Mesenchymal stem cell (in vitro differentiated cells and primary cell): ENCODE measurements at regions not wholly inside any gene's neighbourhood (a gene's known extent, or its start where the extent isn't known, plus 50 kb on each side); places are given as distances from the start of the nearest gene placed in this dataset.

Experiments
- DNase-seq: peaks from one replicate; pipeline ENCODE4 v3.0.0-alpha.2; 2013
- H2AFZ ChIP-seq: one replicate; pipeline ENCODE4 v1.6.1; 2013; ENCODE audit warnings: low read depth, mild to moderate bottlenecking, control low read depth, inconsistent platforms, low read length, moderate library complexity
- H2AK5ac ChIP-seq: 2 replicates; pipeline ENCODE4 v1.6.1; 2013; ENCODE audit warnings: low read length, moderate library complexity, mild to moderate bottlenecking, inconsistent platforms; ENCODE audit not compliant: severe bottlenecking
- H2BK120ac ChIP-seq: one replicate; pipeline ENCODE4 v1.6.1; 2013; ENCODE audit warnings: low read depth, mild to moderate bottlenecking, inconsistent platforms, low read length, moderate library complexity
- H2BK12ac ChIP-seq, 2 experiments: one replicate each; pipeline ENCODE4 v1.6.1; 2013; ENCODE audit warnings: inconsistent platforms in 2 of 2, low read length in 2 of 2, mild to moderate bottlenecking in 2 of 2, moderate library complexity in 2 of 2, control low read depth in 1 of 2
- H2BK15ac ChIP-seq: one replicate; pipeline ENCODE4 v1.6.1; 2013; ENCODE audit warnings: mild to moderate bottlenecking, low read depth, inconsistent platforms; ENCODE audit not compliant: poor library complexity, severe bottlenecking
- H2BK5ac ChIP-seq: 2 replicates; pipeline ENCODE4 v1.6.1; 2013; ENCODE audit warnings: low read depth, mild to moderate bottlenecking, low read length, control low read depth, inconsistent platforms; ENCODE audit not compliant: poor library complexity, severe bottlenecking
- H3K14ac ChIP-seq, 2 experiments: one replicate each; pipeline ENCODE4 v1.6.1; 2013; ENCODE audit warnings: inconsistent platforms in 2 of 2, low read length in 2 of 2, control low read depth in 1 of 2, mild to moderate bottlenecking in 1 of 2, moderate library complexity in 1 of 2
- H3K18ac ChIP-seq, 2 experiments: one replicate each; pipeline ENCODE4 v1.6.1; 2013; ENCODE audit warnings: inconsistent platforms in 2 of 2, low read length in 2 of 2, control low read depth in 1 of 2, low read depth in 1 of 2, mild to moderate bottlenecking in 1 of 2
- H3K23ac ChIP-seq, 2 experiments: one replicate each; pipeline ENCODE4 v1.6.1; 2013; ENCODE audit warnings: inconsistent platforms in 2 of 2, low read length in 2 of 2, mild to moderate bottlenecking in 2 of 2, moderate library complexity in 2 of 2, control low read depth in 1 of 2
- H3K27ac ChIP-seq: 2 replicates; pipeline ENCODE4 v1.5.1; 2013; ENCODE audit warnings: mild to moderate bottlenecking, moderate library complexity, low read length, control low read depth, inconsistent platforms; ENCODE audit not compliant: poor library complexity, severe bottlenecking
- H3K27me3 ChIP-seq, 2 experiments: 2 replicates each; pipeline versions ENCODE4 v1.6.1 to v1.7.0; 2013; ENCODE audit warnings: low read length in 2 of 2, mild to moderate bottlenecking in 2 of 2, moderate library complexity in 2 of 2, control low read depth in 1 of 2, inconsistent platforms in 1 of 2; ENCODE audit not compliant: control insufficient read depth in 1 of 2, insufficient read depth in 1 of 2
- H3K36me3 ChIP-seq, 2 experiments: 2 replicates each; pipeline versions ENCODE4 v1.6.1 to v1.7.0; 2013; ENCODE audit warnings: low read length in 2 of 2, control low read depth in 1 of 2, inconsistent platforms in 1 of 2, low read depth in 1 of 2, mild to moderate bottlenecking in 1 of 2; ENCODE audit not compliant: insufficient read depth in 2 of 2, control insufficient read depth in 1 of 2
- H3K4ac ChIP-seq, 2 experiments: one replicate each; pipeline ENCODE4 v1.6.1; 2013; ENCODE audit warnings: inconsistent platforms in 2 of 2, low read length in 2 of 2, mild to moderate bottlenecking in 2 of 2, moderate library complexity in 2 of 2, control low read depth in 1 of 2, low read depth in 1 of 2
- H3K4me1 ChIP-seq: 2 replicates; pipeline ENCODE4 v1.6.1; 2013; ENCODE audit warnings: low read depth, low read length, control low read depth; ENCODE audit not compliant: control insufficient read depth, insufficient read depth
- H3K4me2 ChIP-seq: 2 replicates; pipeline ENCODE4 v1.6.1; 2013; ENCODE audit warnings: low read length, mild to moderate bottlenecking, inconsistent platforms; ENCODE audit not compliant: poor library complexity, severe bottlenecking
- H3K4me3 ChIP-seq, 2 experiments: 2 replicates each; pipeline versions ENCODE4 v1.5.1 to v1.7.0; 2013; ENCODE audit warnings: low read length in 2 of 2, mild to moderate bottlenecking in 2 of 2, control low read depth in 1 of 2, low read depth in 1 of 2; ENCODE audit not compliant: insufficient read depth in 1 of 2
- H3K79me1 ChIP-seq: replicated peaks from 2 replicates; pipeline ENCODE4 v1.6.1; 2013; ENCODE audit warnings: mild to moderate bottlenecking, control low read depth, low read length, inconsistent platforms; ENCODE audit not compliant: poor library complexity, severe bottlenecking
- H3K9ac ChIP-seq: 2 replicates; pipeline ENCODE4 v1.7.0; 2013; ENCODE audit warnings: mild to moderate bottlenecking, low read length, moderate library complexity
- H3K9me3 ChIP-seq: 2 replicates; pipeline ENCODE4 v1.7.0; 2013; ENCODE audit warnings: mild to moderate bottlenecking, low read length; ENCODE audit not compliant: control insufficient read depth
- H4K8ac ChIP-seq: one replicate; pipeline ENCODE4 v1.6.1; 2013; ENCODE audit warnings: inconsistent platforms, mild to moderate bottlenecking, low read length, moderate library complexity
- H4K91ac ChIP-seq: one replicate; pipeline ENCODE4 v1.6.1; 2013; ENCODE audit warnings: mild to moderate bottlenecking, low read length, inconsistent platforms
- WGBS: methylation state at CpG from one replicate; pipeline ENCODE4 v1.1.7; 2013; ENCODE audit warnings: mixed read lengths; 5-methylcytosine and 5-hydroxymethylcytosine counted together

- H3K27ac ChIP-seq: no peak overlapping the region
- no peak overlapping the region for H2BK15ac ChIP-seq
- 75% methylated on average over 6 of the region's 6 CpGs for WGBS
- H3K36me3 ChIP-seq: no peaks in the 10 kb centered on the region
- no peak overlapping the region for H2BK120ac ChIP-seq
- H3K9ac ChIP-seq: no peak overlapping the region
- H3K18ac ChIP-seq: no peak overlapping the region
- no peak overlapping the region for H3K4me2 ChIP-seq
- no peak overlapping the region for H2AK5ac ChIP-seq
- no peak overlapping the region for H3K14ac ChIP-seq
- H3K4ac ChIP-seq: no peak overlapping the region
- no peak overlapping the region for H2BK5ac ChIP-seq
- no peak for DNase-seq
- no peak overlapping the region for H3K4me3 ChIP-seq
- H3K9me3 ChIP-seq: no peaks in the 10 kb centered on the region
- H4K8ac ChIP-seq: no peak overlapping the region
- H3K79me1 ChIP-seq: no peaks in the 10 kb centered on the region
- no peak overlapping the region for H3K23ac ChIP-seq
- no peak overlapping the region for H4K91ac ChIP-seq
- no peaks in the 10 kb centered on the region for H3K27me3 ChIP-seq
- H3K4me1 ChIP-seq: no peaks in the 10 kb centered on the region
- no peak overlapping the region for H2BK12ac ChIP-seq
- no peak overlapping the region for H2AFZ ChIP-seq
These were observed 168.7 kb upstream of the BMPER start for GRCh38 chr7:33736521-33737221.

- no peak overlapping the region for H4K8ac ChIP-seq
- H2BK15ac ChIP-seq: no peak overlapping the region
- no peak for DNase-seq
- H3K79me1 ChIP-seq: no peaks in the 10 kb centered on the region
- H3K14ac ChIP-seq: no peak overlapping the region
- no peak overlapping the region for H2AFZ ChIP-seq
- H3K4ac ChIP-seq: no peak overlapping the region
- no peaks in the 10 kb centered on the region for H3K27me3 ChIP-seq
- H4K91ac ChIP-seq: no peak overlapping the region
- 100% methylated on average over 3 of the region's 3 CpGs for WGBS
- no peak overlapping the region for H3K9ac ChIP-seq
- H3K18ac ChIP-seq: no peak overlapping the region
- H3K36me3 ChIP-seq: no peaks in the 10 kb centered on the region
- H2BK5ac ChIP-seq: no peak overlapping the region
- peaks cover 4% of the 10 kb centered on the region for H3K4me1 ChIP-seq
- no peak overlapping the region for H3K23ac ChIP-seq
- H3K4me3 ChIP-seq: no peak overlapping the region
- H3K4me2 ChIP-seq: no peak overlapping the region
- H2AK5ac ChIP-seq: no peak overlapping the region
- H2BK12ac ChIP-seq: no peak overlapping the region
- no peaks in the 10 kb centered on the region for H3K9me3 ChIP-seq
- H2BK120ac ChIP-seq: no peak overlapping the region
- no peak overlapping the region for H3K27ac ChIP-seq
These were observed 166.9 kb upstream of the BMPER start for GRCh38 chr7:33738260-33738935.

- no peak overlapping the region for H3K4me3 ChIP-seq
- H2AK5ac ChIP-seq: no peak overlapping the region
- no peaks in the 10 kb centered on the region for H3K36me3 ChIP-seq
- no peaks in the 10 kb centered on the region for H3K27me3 ChIP-seq
- H4K8ac ChIP-seq: no peak overlapping the region
- DNase-seq: no peak
- no peak overlapping the region for H3K4me2 ChIP-seq
- no peak overlapping the region for H3K14ac ChIP-seq
- peaks cover 4% of the 10 kb centered on the region for H3K4me1 ChIP-seq
- H4K91ac ChIP-seq: no peak overlapping the region
- no peak overlapping the region for H3K18ac ChIP-seq
- H3K4ac ChIP-seq: no peak overlapping the region
- no peak overlapping the region for H3K23ac ChIP-seq
- no peak overlapping the region for H2BK12ac ChIP-seq
- H2AFZ ChIP-seq: no peak overlapping the region
- no peak overlapping the region for H2BK120ac ChIP-seq
- no peak overlapping the region for H3K27ac ChIP-seq
- no peak overlapping the region for H2BK5ac ChIP-seq
- no peaks in the 10 kb centered on the region for H3K9me3 ChIP-seq
- 80% methylated on average over 3 of the region's 4 CpGs for WGBS
- H2BK15ac ChIP-seq: no peak overlapping the region
- H3K79me1 ChIP-seq: no peaks in the 10 kb centered on the region
- no peak overlapping the region for H3K9ac ChIP-seq
These were observed 166.1 kb upstream of the BMPER start for GRCh38 chr7:33739286-33739685.

- peaks cover 4% of the 10 kb centered on the region for H3K4me1 ChIP-seq
- H3K9me3 ChIP-seq: no peaks in the 10 kb centered on the region
- no peak overlapping the region for H2AK5ac ChIP-seq
- peak overlapping the region; percentile 19 for H4K8ac ChIP-seq
- peak overlapping the region in 1 of 2 experiments; percentile 55 for H3K18ac ChIP-seq
- H2BK15ac ChIP-seq: peak overlapping the region; percentile 13
- H3K27me3 ChIP-seq: no peaks in the 10 kb centered on the region
- no peak overlapping the region for H3K4me2 ChIP-seq
- no peak overlapping the region for H2AFZ ChIP-seq
- no peaks in the 10 kb centered on the region for H3K36me3 ChIP-seq
- peak overlapping the region; percentile 78 to 92 for H2BK12ac ChIP-seq
- no peak for DNase-seq
- no peak overlapping the region for H3K23ac ChIP-seq
- H4K91ac ChIP-seq: peak overlapping the region; percentile 70
- no peak overlapping the region for H2BK120ac ChIP-seq
- H3K9ac ChIP-seq: no peak overlapping the region
- H3K4me3 ChIP-seq: no peak overlapping the region
- H3K4ac ChIP-seq: peak overlapping the region in 1 of 2 experiments; percentile 77
- 97% methylated on average over 6 of the region's 6 CpGs for WGBS
- H3K14ac ChIP-seq: peak overlapping the region in 1 of 2 experiments; percentile 36
- no peak overlapping the region for H2BK5ac ChIP-seq
- H3K79me1 ChIP-seq: no peaks in the 10 kb centered on the region
- H3K27ac ChIP-seq: no peak overlapping the region
These were observed 162.8 kb upstream of the BMPER start for GRCh38 chr7:33742521-33742920.
